ENCODE measurements at regions not wholly inside any gene's neighbourhood (a gene's known extent, or its start where the extent isn't known, plus 50 kb on each side); places are given as distances from the start of the nearest gene placed in this dataset.
A peak's percentile ranks its signal among the peaks of the same experiment; 100 is the strongest.

DNA sequence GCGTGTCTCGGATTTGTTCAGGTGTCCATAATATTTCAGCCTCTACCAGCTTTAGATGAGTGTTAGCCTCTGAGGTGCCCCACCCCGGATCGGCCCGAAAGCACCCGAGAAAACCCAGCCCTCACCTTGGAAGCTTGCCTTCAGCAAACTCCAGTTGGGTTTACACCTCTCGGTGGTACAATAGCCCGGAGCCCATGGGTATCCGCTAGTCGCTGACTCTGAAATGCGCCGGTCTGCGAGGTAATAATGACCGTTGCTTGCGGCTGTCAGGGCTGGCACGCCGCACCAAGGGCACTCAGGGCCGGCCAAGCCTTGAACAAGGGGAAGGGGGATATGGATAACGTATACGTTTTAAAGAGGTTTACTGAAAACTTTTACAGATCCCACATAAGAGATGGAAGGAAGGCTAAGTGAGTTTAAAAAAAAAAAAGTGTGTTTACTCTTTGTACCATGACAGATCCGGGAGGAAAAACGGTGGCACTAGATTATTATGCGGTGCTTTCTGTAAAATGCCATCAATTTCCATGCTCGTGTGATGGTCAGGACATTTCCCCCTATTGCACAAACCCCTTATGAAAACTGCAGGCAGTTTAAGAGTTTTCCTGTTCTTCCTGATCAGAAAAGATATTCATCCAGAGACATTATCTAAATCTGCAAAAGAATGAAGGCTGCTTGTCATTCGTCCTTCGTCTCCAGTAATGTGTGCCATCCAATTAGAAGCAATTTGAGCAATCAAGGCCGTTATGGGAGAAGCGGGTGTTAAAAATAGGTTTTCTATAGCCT, 124.2 kb downstream of the TMEM161B start:
- DNase-seq = no peak

DNA sequence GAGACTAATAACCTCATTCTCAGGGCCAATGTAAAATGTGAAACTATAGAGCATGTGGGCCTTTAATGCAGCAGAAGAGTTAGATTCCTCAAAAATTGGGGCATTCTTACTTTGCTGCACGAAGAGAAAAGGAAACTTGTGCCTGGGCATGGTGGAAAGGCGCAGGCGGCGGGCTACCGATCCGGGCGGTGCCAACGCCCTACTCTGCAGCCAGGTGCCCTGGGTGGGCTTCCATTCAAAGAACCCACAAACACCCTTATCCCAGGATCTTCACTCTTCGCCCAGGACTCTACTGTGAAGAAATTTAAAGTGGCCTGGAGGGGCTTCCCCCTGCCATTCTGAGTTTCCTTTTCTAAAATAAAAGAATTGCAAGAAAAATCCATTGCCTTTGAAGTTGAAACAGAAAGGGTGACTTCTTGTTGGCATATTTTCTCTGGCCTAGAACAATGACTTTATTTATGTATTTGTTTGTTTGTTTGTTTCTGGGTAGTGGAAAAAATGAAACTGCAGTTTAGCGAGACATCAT, 124.9 kb downstream of the TMEM161B start:
- no peak for DNase-seq

DNA sequence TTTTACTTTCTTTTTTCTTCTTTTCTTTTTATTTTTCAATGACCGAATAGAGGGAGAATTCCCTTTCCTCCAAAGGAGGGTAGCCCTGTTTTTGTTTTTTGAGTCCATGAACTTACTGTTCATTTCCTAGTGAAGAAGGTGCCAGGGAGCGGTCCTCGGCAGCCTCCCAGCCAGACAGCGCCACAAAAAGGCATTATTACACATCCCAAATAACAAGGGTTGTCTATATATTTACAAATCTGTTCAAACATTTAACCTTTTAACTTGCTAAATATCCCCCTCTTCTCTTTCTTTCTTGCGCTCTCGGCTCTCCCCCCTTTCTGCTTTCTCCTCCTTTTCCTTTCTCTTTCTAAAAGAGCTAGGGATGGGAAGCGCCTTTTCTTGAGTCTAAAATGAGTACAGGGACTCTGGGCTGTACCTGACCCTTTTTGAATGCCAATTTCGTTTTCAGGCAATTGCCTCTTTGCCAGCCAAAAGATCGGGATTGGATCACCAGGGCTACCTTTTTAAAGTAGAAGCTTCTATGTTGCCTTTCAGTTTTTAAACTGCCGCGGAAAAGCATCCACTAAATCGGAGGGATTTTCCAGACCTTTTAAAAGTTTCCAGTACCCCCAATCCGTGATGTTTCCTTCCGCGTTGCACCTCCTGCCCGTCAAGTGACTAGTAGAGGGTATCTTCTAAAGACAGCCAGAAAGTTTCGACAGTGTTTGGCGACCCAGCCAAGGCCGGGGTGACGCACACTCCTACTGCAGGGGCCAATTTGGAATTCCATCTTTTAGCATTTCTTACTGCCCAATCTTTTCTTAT, 125.6 kb downstream of the TMEM161B start:
- no peak for DNase-seq

DNA sequence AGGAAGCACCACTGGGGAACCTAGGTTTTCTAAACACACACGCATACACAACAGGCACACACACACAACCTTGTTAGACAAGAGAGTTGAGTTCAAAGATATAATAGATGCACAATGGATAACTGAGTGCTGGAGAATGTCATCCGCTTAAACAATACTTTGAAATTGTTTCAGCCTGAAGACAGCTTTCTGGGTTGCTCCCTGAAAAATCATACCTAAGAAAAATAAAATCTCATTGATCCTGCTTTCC, 126.1 kb downstream of the TMEM161B start:
- peak; percentile 2 for DNase-seq

DNA sequence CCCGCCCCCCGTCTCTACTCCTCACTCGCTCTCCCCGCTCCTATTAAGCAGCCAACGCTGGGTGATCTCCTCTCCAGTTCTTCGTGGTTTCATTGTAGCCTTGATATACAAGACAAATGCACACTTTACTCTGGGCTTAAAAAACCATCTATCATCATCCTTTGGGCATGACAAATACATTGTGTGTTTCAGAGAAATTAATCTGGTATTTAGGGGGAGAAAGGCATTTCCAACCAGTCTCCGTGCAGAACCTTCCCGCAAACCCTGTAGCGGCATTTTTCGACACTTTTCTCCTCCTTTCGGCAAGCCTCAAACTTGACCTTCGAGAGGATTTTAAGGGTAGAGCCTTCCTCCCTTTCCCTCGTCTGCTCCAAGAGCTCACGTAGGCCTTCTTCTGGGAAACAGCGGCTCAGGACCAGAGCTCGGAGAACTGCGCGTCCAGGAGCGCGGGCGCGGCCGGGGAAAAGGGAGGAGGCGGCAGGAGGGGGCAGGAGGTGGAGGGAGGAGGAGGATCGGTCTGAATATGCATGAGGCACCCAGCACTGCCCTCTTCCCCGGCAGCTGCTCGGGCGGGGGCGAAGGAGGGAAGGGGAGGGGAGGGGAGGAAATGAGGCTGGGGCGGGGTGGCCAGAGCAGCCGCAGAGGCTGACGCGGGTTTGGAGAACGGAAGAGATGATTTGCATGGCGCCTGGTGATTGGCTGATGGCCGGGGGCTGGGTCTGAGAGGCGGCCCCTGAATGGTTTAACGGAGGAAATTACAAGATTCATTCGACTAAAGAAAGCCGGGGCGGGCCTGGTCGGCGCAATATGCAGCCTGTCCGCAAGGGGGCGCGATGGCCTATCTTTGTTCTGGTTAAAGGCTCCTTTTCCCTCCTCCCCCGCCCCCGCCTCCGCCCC, 127.5 kb downstream of the TMEM161B start:
- DNase-seq = peak; percentile 94

DNA sequence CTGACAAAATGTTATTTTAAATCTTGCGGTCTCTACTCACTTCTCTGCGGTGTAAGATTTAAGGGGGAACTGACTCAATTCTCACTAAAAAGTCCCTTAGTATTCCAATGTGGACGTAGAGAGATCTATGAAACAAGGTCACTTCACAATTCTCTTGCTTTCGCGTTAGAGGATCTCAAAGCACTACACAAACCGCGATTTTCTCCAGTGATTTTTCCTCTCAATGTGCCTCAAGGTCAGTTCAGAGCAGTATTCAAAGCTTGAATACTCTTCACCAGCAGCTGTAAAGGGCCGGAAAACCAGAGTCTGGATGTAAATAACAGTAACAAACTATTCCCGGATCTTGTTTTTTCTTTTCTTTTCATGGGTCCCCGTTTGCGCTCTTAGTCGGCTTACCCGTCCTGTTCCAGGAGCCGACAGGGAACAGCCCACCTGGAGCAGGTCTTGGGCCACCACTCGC, 128.2 kb downstream of the TMEM161B start:
- no peak for DNase-seq

DNA sequence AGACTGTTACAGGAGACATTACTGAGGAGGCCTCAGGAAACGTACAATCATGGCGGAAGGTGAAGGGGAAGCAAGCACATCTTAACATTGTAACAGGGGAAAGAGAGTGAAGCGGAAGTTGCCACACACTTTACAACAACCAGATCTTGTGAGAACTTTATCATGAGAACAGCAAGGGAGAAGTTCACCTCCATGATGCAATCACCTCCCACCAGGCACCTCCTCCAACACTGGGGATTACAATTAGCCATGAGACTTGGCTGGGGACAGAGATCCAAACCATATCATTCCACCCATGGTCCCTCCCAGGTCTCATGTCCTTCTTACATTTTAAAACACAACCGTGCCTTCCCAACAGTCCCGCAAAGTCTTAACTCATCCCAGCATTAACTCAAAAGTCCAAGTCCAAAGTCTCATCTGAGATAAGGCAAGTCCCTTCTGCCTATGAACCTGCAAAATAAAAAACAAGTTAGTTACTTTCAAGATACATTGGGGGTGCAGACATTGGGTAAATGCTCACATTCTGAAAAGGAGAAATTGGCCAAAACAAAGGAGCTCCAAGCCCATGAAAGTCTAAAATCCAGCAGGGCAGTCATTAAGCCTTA, 138.3 kb downstream of the TMEM161B start:
- no peak for DNase-seq

DNA sequence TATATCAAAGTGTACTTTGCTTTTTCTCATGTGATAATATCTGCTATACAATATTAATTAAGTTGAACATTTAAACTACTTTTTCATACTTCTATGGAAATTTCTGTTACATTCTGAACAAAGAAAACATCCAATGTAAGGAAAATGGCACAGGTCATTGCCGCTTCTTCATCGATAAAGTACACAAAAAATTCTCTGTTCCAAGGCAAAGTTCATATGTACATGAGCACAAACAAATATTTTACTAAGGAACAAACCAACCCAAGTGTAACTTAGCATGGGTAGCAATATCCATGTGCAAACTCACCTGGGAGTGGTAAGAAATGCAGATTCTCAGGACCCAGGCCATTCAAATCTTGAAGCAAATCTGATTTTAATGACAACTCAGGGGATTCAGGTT, 139.8 kb downstream of the TMEM161B start:
- DNase-seq = no peak

DNA sequence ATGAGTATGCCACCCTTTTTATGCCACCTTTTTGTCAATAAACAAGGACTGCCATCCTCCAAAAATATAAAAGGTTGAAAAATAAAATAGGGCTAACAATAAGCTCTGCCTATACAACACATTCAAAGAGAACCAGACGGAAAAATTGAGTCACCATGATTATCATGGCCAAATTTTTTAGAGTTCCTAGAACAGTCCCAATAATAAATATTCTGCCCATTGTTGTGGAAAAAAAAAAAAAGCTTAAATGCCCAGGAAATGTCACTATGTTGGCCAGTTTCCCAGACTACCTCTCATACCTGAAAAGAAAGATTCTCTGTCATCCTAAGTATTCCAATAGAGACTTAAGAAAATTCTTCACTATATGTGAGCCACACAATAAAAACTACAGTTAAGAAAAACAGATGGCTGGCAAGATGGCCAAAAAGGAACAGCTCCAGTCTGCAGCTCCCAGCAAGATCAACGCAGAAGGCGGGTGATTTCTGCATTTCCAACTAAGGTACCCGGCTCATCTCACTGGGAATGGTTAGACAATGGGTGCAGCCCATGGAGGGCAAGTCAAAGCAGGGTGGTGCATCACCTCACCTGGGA, 149.0 kb downstream of the TMEM161B start:
- no peak for DNase-seq

DNA sequence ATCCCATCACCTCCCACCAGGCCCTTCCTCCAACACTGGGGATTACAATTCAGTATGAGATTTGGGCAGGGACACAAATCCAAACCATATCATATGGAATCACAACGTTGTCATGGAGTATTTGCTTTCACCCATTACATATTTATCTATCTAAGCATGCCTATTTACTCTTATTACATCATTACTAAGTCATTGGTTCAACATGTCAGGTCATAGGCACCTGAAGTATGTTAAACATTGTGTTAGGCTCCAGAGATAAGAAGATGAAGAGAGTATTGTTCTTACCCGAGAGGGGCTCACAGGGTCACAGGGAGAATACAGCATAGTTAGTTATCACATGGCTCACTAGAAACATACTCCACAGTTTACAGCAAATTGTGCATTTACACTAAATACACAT, 150.5 kb downstream of the TMEM161B start:
- DNase-seq = no peak

DNA sequence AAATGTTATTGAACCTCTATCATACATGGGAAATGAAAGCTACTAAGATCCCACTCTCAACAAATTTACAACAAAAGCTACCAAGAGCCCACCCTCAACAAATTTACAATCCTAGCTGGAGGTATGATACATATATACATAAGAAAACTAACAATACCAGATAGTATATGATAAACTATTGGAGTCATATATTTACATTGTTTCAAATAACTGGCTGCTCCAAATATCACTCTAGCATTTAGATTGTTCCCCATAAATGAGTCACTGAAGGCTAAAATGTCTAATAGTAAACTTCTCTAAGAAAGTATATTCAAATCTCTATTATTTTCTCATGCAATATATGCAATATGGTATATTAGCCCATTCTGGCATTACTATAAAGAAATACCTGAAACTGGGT, 151.1 kb downstream of the TMEM161B start:
- DNase-seq = no peak

DNA sequence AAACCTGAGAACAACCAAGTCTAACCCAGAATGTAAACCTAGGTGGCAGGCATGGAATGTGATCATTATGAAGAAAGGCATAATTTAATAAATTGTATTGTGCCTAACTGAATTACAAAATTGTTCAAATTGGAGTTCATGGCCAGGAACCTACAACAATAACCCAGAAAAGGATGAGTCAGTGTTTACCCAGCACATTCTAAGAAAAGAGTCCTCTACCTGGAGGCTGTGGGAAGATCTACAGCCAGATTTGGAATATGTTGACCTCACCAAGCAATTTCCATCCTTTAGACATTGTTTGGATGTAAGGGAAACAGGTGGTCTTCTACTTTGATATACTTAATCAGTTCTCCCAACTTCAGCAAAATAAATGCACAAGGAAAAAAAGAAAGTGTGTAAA, 152.2 kb downstream of the TMEM161B start:
- DNase-seq = no peak

DNA sequence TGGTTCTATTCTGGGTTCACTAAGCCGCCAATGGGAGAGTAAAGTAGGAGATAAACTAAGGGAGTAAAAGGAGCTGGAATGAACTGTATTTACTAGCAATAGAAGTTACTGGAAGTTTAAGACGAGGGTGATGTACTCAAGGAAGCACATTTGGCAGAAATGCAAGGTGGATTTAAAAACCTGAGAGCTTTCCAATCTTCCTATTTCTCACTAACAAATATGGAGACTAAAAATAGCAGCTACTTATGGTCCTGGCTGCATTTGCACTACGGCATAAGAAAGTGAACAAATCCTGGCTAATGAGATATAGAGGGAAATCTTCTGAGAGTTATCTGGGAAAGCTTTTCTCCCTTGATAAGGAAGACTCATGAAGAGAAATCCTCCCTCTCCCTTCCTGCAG, 153.4 kb downstream of the TMEM161B start:
- no peak for DNase-seq

DNA sequence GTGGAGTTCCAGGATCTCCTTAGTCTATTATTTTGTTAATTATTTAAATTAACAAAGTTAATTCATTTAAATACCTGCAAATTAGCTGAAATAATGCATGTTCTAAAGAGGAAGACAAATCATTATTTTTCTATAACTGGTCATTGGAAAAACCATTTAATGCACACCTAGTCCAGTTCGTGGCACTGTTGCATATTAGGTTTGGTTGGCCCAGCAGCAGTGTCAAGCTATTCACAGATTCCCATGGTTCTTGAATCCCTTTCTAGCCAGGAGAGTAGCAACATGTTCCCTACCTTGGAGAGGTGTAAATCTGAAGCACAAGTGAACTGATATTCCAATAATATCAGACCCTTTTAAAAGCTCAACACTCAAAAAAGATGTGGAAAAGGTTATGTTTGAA, 155.2 kb downstream of the TMEM161B start:
- no peak for DNase-seq

DNA sequence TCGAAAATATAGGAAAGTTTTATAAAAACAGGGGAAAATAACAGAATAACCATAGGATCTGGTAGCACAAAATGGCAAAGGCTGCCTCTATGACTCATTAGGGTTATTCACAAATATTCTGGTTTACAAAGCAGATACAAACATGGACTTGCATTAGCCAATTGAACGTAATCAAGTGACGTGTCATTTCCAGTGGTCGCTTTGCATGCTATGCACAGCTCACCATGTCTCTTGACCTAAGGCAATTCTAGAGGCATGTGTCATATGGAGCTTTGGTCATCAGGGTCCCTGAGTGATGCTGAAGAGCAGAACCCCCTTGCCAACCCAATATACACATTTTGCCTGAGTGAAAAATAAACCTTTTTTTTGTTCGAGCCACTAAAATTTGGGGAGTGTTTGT, 158.8 kb downstream of the TMEM161B start:
- DNase-seq = no peak

DNA sequence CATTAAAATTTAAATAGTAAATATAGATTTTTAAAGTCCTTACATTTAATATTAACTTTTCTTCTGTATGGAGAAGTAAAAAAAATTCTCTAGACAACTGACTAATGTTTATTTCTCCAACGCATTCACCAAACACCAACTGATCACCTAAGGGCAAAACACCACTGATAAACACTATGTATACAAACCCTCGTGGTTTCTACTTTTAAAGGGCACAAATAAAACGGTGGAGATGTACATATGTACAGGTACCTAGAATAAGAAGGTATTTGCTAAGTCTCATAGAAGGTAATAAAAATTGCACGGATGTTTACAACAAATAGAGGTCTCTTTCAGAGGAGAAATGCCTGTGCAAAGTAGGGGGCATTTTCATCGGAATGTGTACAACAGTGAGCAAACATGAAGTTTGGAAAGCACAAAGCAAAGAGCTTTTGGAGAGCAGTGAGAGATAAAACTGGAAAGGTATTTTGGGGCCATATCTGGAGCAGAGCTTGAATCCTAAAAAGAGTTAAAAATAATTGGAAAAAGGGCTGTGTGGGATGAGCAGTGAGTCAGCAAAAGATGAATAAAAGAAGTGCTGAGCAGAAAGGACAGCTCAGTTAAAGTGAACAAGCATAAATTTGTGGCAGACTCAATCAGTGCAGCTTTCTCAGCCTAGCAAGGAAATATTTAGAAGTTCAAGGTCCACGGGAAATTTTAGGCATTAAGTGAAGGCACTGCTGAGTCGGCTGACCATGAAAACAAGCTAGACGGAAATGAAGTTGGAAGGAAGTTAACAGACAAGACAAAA, 160.0 kb downstream of the TMEM161B start:
- DNase-seq = no peak

DNA sequence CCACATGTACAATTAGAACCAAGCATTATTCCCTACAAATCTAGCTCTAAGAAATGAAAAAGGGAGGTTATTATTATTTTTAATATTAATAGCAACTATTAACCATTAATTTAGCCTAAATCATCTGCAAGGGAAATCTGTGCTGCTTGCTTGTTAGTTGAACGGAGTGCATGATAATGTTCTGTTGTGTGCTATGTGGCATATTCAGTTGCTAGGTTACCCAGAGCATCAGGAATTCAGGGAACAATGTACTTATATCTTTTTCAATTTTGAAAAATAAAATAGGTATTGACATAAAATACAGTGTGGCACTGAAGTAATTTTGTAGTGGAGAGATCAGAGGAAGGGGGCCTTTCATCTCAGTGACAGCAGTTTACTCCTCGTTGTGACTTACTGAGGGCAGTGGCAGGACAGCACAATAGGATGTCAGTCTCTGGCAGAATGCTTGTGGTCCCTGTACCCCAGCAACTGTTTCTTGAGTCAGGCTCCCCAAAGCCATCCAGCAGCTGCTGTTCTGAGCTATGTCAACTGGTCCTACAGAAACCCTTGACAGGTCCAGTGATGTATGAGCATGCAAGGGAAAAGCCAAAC, 173.6 kb downstream of the TMEM161B start:
- no peak for DNase-seq

DNA sequence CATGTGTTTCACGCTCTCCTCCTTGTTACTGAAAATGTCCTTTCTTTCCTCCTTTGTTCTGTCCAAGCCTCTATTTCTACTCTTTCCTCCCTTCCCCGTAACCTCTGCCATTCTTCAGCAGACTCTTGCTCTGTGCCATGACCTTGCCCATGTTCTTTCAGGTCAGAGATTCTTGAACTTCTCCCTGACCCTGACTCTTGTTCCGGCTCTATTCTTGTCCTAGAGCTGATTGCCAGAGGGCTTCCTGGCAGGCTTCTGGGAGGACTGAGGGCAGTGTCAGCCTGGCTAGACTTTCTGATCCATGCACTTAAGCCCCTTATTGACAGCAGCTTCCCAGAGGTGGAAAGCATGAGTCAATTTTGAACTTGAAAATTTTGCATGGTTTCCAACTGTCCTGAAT, 174.2 kb downstream of the TMEM161B start:
- no peak for DNase-seq

DNA sequence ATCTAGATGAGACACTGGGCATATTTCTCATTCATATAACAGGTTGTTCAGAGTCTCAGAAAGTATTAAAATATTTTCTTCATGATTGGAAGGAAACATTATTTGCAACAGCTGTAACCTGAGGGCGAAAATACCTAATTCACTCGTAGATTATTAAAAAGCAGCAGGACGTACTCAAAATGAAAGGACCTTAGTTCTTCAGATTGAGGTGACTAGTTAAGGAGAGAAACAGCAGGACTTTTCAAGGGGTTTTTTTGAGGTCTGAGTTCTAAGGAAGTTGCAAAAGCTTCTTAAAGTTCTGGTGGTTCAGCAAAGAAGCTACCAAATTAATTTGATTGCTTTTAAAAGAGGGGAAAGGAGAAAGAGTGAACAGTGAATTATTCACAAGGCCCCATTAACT, 174.9 kb downstream of the TMEM161B start:
- DNase-seq = no peak

DNA sequence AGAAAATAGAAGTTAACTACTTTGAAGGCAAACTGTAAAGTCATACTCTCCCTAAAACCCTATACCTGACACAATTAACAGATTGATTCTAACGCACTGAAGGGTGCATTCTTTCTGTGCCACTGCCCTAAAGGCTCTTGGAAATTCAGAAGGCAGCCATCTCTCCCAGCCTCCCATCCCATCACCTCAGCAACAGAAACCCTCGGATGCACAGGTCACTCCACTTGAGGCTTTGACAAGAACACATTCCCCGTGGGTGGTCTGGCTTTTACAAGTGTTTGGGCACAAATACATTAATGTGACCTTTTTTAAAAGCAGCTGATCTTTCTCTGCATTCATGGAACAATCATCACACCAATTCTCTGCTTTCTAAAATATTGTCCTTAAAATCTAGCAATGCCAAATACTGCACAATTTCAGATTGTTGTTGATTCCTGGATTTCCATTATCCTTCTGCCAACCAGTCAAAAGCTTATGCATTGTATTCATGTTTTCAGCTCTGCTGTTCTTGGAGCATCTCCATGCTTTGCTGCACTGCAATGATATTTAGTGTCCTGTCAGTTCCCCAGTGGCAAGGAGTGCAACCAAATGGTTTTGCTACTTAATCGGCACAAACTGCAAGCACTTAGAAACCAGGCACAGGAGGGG, 175.6 kb downstream of the TMEM161B start:
- no peak for DNase-seq

DNA sequence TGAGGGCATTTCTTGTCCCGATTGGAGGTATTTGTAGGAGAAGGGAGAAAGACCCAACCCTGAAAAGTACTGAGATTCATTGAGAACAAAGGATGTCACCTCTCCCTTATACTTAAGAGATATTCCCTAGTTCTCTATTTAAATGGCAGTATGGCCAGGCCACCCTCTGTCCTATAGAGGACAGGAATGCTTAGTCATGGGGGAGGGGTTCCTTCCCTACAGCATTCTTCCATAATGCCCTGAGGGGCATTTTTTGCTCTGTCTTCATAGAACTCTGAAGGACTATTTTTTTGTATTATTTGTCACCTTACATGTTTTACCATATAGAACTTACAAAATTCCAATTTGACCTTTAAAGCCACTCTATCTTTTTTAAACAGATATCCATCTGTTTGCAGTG, 176.3 kb downstream of the TMEM161B start:
- DNase-seq = no peak
